Uterus (tissue), 2 donors: ENCODE measurements at regions not wholly inside any gene's neighbourhood (a gene's known extent, or its start where the extent isn't known, plus 50 kb on each side); places are given as distances from the start of the nearest gene placed in this dataset.

Source experiments
- CTCF ChIP-seq, 4 experiments: fragments of 200-600 bp in 2 of 4; fragments of 450-650 bp in 2 of 4; sonication (generic) in 2 of 4; IDR thresholded peaks; one replicate each; pipeline ENCODE4 v1.5.1; 2016 to 2019; ENCODE audit warnings: antibody characterized with exemption in 4 of 4, mild to moderate bottlenecking in 2 of 4, moderate library complexity in 1 of 4
- POLR2A ChIP-seq, 2 donors: fragments of 450-650 bp; IDR thresholded peaks; one replicate each; pipeline ENCODE4 v1.6.1; 2016; ENCODE audit warnings: antibody characterized with exemption in 2 of 2, mild to moderate bottlenecking in 1 of 2, moderate library complexity in 1 of 2

- TF ChIP-seq CTCF (IDR thresholded peaks at IDR 0.05) (no peak), POLR2A (IDR thresholded peaks at IDR 0.05) (no peak)
Observed at GRCh38 chr15:39198044-39199000, 382.6 kb upstream of the THBS1 start.
